ENCODE measurements at regions not wholly inside any gene's neighbourhood (a gene's known extent, or its start where the extent isn't known, plus 50 kb on each side); places are given as distances from the start of the nearest gene placed in this dataset.
A peak's percentile ranks its signal among the peaks of the same experiment; 100 is the strongest.

GRCh38 chr3:82229397-82229796 lies 468.0 kb upstream of the GBE1 start:
- intact Hi-C loops (cut with DNase I): no loop called here
- H3K9me3 ChIP-seq: peaks cover 0 to 6% of the 10 kb centered on the region in 2 donors
- H3K27ac ChIP-seq: no peak overlapping the region
- H3K36me3 ChIP-seq: no peaks in the 10 kb centered on the region
- H3K4me1 ChIP-seq: no peaks in the 10 kb centered on the region
- no peak for ATAC-seq
- H3K27me3 ChIP-seq: no peaks in the 10 kb centered on the region
- no peak overlapping the region for H3K4me3 ChIP-seq
- DNase-seq: no peak
- TF ChIP-seq, protein P1, sequence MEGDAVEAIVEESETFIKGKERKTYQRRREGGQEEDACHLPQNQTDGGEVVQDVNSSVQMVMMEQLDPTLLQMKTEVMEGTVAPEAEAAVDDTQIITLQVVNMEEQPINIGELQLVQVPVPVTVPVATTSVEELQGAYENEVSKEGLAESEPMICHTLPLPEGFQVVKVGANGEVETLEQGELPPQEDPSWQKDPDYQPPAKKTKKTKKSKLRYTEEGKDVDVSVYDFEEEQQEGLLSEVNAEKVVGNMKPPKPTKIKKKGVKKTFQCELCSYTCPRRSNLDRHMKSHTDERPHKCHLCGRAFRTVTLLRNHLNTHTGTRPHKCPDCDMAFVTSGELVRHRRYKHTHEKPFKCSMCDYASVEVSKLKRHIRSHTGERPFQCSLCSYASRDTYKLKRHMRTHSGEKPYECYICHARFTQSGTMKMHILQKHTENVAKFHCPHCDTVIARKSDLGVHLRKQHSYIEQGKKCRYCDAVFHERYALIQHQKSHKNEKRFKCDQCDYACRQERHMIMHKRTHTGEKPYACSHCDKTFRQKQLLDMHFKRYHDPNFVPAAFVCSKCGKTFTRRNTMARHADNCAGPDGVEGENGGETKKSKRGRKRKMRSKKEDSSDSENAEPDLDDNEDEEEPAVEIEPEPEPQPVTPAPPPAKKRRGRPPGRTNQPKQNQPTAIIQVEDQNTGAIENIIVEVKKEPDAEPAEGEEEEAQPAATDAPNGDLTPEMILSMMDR (IDR thresholded peaks at IDR 0.05): no peak

GRCh38 chr3:82224661-82225060 lies 463.2 kb upstream of the GBE1 start:
- no peak overlapping the region for H3K4me3 ChIP-seq
- H3K9me3 ChIP-seq: peaks cover 0 to 18% of the 10 kb centered on the region in 2 donors
- H3K4me1 ChIP-seq: no peaks in the 10 kb centered on the region
- no peaks in the 10 kb centered on the region for H3K27me3 ChIP-seq
- TF ChIP-seq, protein P1 (IDR thresholded peaks at IDR 0.05): no peak
- H3K36me3 ChIP-seq: no peaks in the 10 kb centered on the region
- H3K27ac ChIP-seq: no peak overlapping the region
- intact Hi-C loops (cut with DNase I): no loop called here
- DNase-seq: no peak
- ATAC-seq: peak; percentile 57

GRCh38 chr3:82222401-82222800 lies 461.0 kb upstream of the GBE1 start:
- no peak for DNase-seq
- intact Hi-C loops (cut with DNase I): no loop called here
- TF ChIP-seq, protein P1 (IDR thresholded peaks at IDR 0.05): no peak
- no peaks in the 10 kb centered on the region for H3K27me3 ChIP-seq
- no peaks in the 10 kb centered on the region for H3K36me3 ChIP-seq
- peaks cover 0 to 18% of the 10 kb centered on the region in 2 donors for H3K9me3 ChIP-seq
- H3K27ac ChIP-seq: no peak overlapping the region
- ATAC-seq: no peak
- H3K4me1 ChIP-seq: no peaks in the 10 kb centered on the region
- H3K4me3 ChIP-seq: no peak overlapping the region

DNA sequence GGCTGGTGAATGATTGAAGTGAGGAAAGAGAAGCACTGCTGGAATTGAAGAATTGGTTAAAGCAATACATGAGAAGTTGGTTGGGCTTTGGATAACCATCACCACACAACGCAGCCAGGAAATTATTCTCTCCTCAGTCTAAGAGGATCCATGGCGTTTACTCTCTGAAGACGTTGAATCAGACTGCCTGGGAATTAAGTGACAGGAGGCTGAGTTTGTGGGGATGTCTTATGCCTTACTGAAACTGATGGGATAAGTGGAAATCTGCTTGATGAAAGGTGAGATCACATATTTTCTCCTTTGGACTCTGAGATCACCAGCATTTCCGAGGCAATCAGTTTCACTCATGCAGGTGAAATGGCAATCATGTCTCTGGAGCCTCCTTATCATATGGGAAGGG lies 456.1 kb upstream of the GBE1 start:
- peaks cover 0 to 3% of the 10 kb centered on the region in 2 donors for H3K9me3 ChIP-seq
- ATAC-seq (no peak), DNase-seq (no peak)
- no peak overlapping the region for H3K4me3 ChIP-seq
- no peak overlapping the region for H3K27ac ChIP-seq
- TF ChIP-seq, protein P1 (IDR thresholded peaks at IDR 0.05): no peak
- no peaks in the 10 kb centered on the region for H3K27me3 ChIP-seq
- H3K36me3 ChIP-seq: no peaks in the 10 kb centered on the region
- intact Hi-C loops (cut with DNase I): no loop called here
- H3K4me1 ChIP-seq: no peaks in the 10 kb centered on the region

GRCh38 chr3:82208002-82208710 lies 446.7 kb upstream of the GBE1 start:
- Histone ChIP-seq H3K4me3 (no peak overlapping the region), H3K36me3 (no peaks in the 10 kb centered on the region), H3K4me1 (no peaks in the 10 kb centered on the region), H3K9me3 (peaks cover 0 to 2% of the 10 kb centered on the region in 2 donors), H3K27me3 (no peaks in the 10 kb centered on the region), H3K27ac (no peak overlapping the region)
- no peak for DNase-seq
- intact Hi-C loops (cut with DNase I): no loop called here
- TF ChIP-seq, protein P1 (IDR thresholded peaks at IDR 0.05): no peak
- ATAC-seq: no peak

Measured in left lung (tissue), 4 donors.